GM20000 (cell line): ENCODE measurements at regions not wholly inside any gene's neighbourhood (a gene's known extent, or its start where the extent isn't known, plus 50 kb on each side); places are given as distances from the start of the nearest gene placed in this dataset.

Source experiments
- DNase-seq: peaks from one replicate; pipeline ENCODE4 v3.0.0; 2012; ENCODE audit warnings: low spot score
- CTCF ChIP-seq: IDR thresholded peaks from 2 replicates; pipeline ENCODE4 v1.5.1; 2012; ENCODE audit warnings: mild to moderate bottlenecking, control low read depth; ENCODE audit errors: extremely low read depth, missing control alignments

- no peak for DNase-seq
- TF ChIP-seq CTCF = no peak
Observed at GRCh38 chr17:13181683-13182082, 163.9 kb upstream of the ELAC2 start.

- no peak for TF ChIP-seq CTCF
- DNase-seq = no peak
Observed at GRCh38 chr17:13176436-13176835, 158.6 kb upstream of the ELAC2 start.

GRCh38 chr17:13171790-13172189 lies 154.0 kb upstream of the ELAC2 start:
- DNase-seq = no peak

GRCh38 chr17:13162361-13162760 lies 144.5 kb upstream of the ELAC2 start:
- DNase-seq = no peak

More at GRCh38 chr17:13171790-13172189, 154.0 kb upstream of the ELAC2 start:
- TF ChIP-seq CTCF = no peak

GRCh38 chr17:13160790-13161189 lies 143.0 kb upstream of the ELAC2 start:
- DNase-seq = no peak
- TF ChIP-seq CTCF = no peak

More at GRCh38 chr17:13162361-13162760, 144.5 kb upstream of the ELAC2 start:
- TF ChIP-seq CTCF = no peak

GRCh38 chr17:13160296-13160695 lies 142.5 kb upstream of the ELAC2 start:
- no peak for DNase-seq
- no peak for TF ChIP-seq CTCF

- DNase-seq = no peak
- TF ChIP-seq CTCF = no peak
Observed at GRCh38 chr17:13158494-13159240, 140.8 kb upstream of the ELAC2 start.
